ENCODE measurements at regions not wholly inside any gene's neighbourhood (a gene's known extent, or its start where the extent isn't known, plus 50 kb on each side); places are given as distances from the start of the nearest gene placed in this dataset.
"Not testable (repeated sequence)": the region's sequence is repeated elsewhere in the genome, so short reads cannot be mapped to it uniquely, and the experiment has no call there.

- H3K4me3 ChIP-seq; DNase-seq (ENCODE audit: low spot score); H3K36me3 Mint-ChIP-seq (ENCODE audit: low read depth); H3K4me3 Mint-ChIP-seq; H3K4me1 ChIP-seq (ENCODE audit: insufficient read depth); H3K9me2 ChIP-seq (ENCODE audit: insufficient read depth); H3K79me2 ChIP-seq (replicated peaks; ENCODE audit: insufficient read depth); ATAC-seq; H3K36me3 ChIP-seq (ENCODE audit: insufficient read depth); H2AFZ ChIP-seq; H3K27ac ChIP-seq (ENCODE audit: low read depth); H3K4me2 ChIP-seq; H4K20me1 ChIP-seq (replicated peaks; ENCODE audit: insufficient read depth); H3K9me3 Mint-ChIP-seq; H3F3A ChIP-seq (replicated peaks; ENCODE audit: low read depth): not testable (repeated sequence)
- Mint-ChIP-seq H3K4me1 (peaks cover 17% of the 10 kb centered on the region), H3K27me3 (ENCODE audit: insufficient read depth, low read depth, poor library complexity) (peaks cover 22% of the 10 kb centered on the region), H3K27ac (0 out of 2 replicates have a peak overlapping the region, but pooled peaks have one; percentile 55)
- H3K27me3 ChIP-seq (ENCODE audit: insufficient read depth) = peaks cover 11% of the 10 kb centered on the region
These were observed 65.7 kb downstream of the ART5 start for GRCh38 chr11:3576066-3576604.

GRCh38 chr11:3572976-3573647 is 68.7 kb downstream of the ART5 start:
- not testable (repeated sequence) for H2AFZ ChIP-seq; H3F3A ChIP-seq (replicated peaks; ENCODE audit: low read depth); H3K27ac ChIP-seq (ENCODE audit: low read depth); H3K79me2 ChIP-seq (replicated peaks; ENCODE audit: insufficient read depth); H3K9me3 Mint-ChIP-seq; ATAC-seq; H3K27me3 Mint-ChIP-seq (ENCODE audit: insufficient read depth, low read depth, poor library complexity); H3K4me1 ChIP-seq (ENCODE audit: insufficient read depth); H3K4me3 ChIP-seq; H3K27ac Mint-ChIP-seq; H3K36me3 Mint-ChIP-seq (ENCODE audit: low read depth); H3K36me3 ChIP-seq (ENCODE audit: insufficient read depth); H4K20me1 ChIP-seq (replicated peaks; ENCODE audit: insufficient read depth); H3K4me2 ChIP-seq; DNase-seq (ENCODE audit: low spot score); H3K27me3 ChIP-seq (ENCODE audit: insufficient read depth); H3K4me3 Mint-ChIP-seq; H3K9me2 ChIP-seq (ENCODE audit: insufficient read depth)
- H3K4me1 Mint-ChIP-seq = peaks cover 15% of the 10 kb centered on the region

GRCh38 chr11:3571752-3572151 is 70.0 kb downstream of the ART5 start:
- H3F3A ChIP-seq (replicated peaks; ENCODE audit: low read depth); H3K79me2 ChIP-seq (replicated peaks; ENCODE audit: insufficient read depth); H3K9me3 Mint-ChIP-seq; H3K27me3 ChIP-seq (ENCODE audit: insufficient read depth); H3K36me3 ChIP-seq (ENCODE audit: insufficient read depth); H2AFZ ChIP-seq; H3K27ac Mint-ChIP-seq; H3K4me2 ChIP-seq; H3K4me3 Mint-ChIP-seq; ATAC-seq; DNase-seq (ENCODE audit: low spot score); H3K36me3 Mint-ChIP-seq (ENCODE audit: low read depth); H3K9me2 ChIP-seq (ENCODE audit: insufficient read depth); H3K4me1 ChIP-seq (ENCODE audit: insufficient read depth); H3K27me3 Mint-ChIP-seq (ENCODE audit: insufficient read depth, low read depth, poor library complexity); H3K4me3 ChIP-seq; H3K27ac ChIP-seq (ENCODE audit: low read depth); H4K20me1 ChIP-seq (replicated peaks; ENCODE audit: insufficient read depth): not testable (repeated sequence)
- peaks cover 15% of the 10 kb centered on the region for H3K4me1 Mint-ChIP-seq

- H4K20me1 ChIP-seq (replicated peaks; ENCODE audit: insufficient read depth); H2AFZ ChIP-seq; H3K9me3 Mint-ChIP-seq; H3K4me1 ChIP-seq (ENCODE audit: insufficient read depth); H3F3A ChIP-seq (replicated peaks; ENCODE audit: low read depth); H3K27ac Mint-ChIP-seq; H3K4me3 Mint-ChIP-seq; H3K36me3 ChIP-seq (ENCODE audit: insufficient read depth); ATAC-seq; H3K27me3 ChIP-seq (ENCODE audit: insufficient read depth); H3K27ac ChIP-seq (ENCODE audit: low read depth); H3K9me2 ChIP-seq (ENCODE audit: insufficient read depth); H3K4me2 ChIP-seq; H3K27me3 Mint-ChIP-seq (ENCODE audit: insufficient read depth, low read depth, poor library complexity); H3K79me2 ChIP-seq (replicated peaks; ENCODE audit: insufficient read depth); H3K36me3 Mint-ChIP-seq (ENCODE audit: low read depth); H3K4me3 ChIP-seq; DNase-seq (ENCODE audit: low spot score): not testable (repeated sequence)
- H3K4me1 Mint-ChIP-seq = peaks cover 18% of the 10 kb centered on the region
These were observed 76.0 kb downstream of the ART5 start for GRCh38 chr11:3565838-3566237.

Data from GM23338 (cell line).